ENCODE measurements at regions not wholly inside any gene's neighbourhood (a gene's known extent, or its start where the extent isn't known, plus 50 kb on each side); places are given as distances from the start of the nearest gene placed in this dataset.

DNA sequence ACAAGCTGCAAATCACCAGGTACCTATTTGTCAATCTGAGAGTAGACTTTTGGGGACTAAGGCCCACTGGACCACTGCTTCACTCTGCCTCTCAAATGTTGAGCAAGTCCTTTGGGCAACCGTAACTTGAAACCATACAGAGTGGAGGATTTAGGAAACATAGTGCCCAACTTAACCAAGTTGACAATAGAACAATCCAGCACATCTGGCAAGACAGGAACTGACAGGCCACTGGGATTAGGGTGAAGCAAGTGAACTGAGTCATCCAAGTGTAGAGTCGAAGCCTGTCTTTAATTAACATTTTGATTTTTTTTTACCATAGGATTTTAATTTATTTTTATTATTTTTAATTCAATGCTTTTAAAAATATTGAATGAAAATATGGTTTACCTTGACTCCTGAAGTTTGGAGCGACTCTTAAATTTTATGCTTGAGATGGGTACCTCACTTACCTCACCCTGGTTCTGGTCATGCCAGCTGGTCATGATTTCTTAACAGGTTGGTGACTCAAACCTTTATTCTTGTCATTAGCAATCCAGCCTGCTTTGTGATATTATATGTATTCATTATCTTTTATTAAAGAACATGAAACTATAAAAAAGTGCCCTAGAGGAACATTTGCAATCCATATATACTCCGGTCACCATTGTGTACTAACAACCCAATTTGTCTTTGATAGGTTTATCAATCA lies 312.1 kb upstream of the DEFB112 start (continued):
- TF ChIP-seq TAF1 (IDR thresholded peaks at IDR 0.05; ENCODE audit: borderline replicate concordance, low read depth, low read length) (no peak), FOXM1 (IDR thresholded peaks at IDR 0.05; ENCODE audit: low read depth) (no peak), ELF1 (IDR thresholded peaks at IDR 0.05) (no peak), PBX3 (IDR thresholded peaks at IDR 0.05) (no peak), RXRA (IDR thresholded peaks at IDR 0.05; ENCODE audit: borderline replicate concordance, low read depth) (no peak), RFX5 (IDR thresholded peaks at IDR 0.05; ENCODE audit: low read length) (no peak), POLR2AphosphoS5 (IDR thresholded peaks at IDR 0.05; ENCODE audit: low read depth, low read length) (no peak)

DNA sequence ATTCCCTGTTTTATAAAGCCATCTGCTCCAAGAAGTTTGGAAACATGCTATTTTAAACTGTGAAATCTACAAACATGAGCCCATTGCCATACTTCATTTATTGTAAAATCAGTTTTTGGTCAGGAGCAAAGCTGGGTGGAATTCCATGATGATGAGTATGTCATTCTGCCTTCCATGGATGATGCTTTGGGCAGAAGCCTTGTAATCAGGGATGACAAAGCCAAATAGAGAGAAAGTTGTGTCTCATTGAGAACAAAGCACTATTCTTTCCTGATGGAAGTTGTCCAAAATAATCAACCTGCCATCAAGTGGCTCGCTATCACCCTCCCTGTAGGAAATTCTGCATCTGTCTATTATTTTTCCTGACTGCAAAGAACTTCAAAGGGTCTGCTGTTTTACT lies 313.0 kb upstream of the DEFB112 start:
- DNase-seq, result no peak
- no peaks in the 10 kb centered on the region for H3K36me3 ChIP-seq (replicated peaks in 1 of 2; ENCODE audit: control insufficient read depth in 1 of 2, insufficient read depth in 2 of 2, low read length in 1 of 2)
- no peak overlapping the region for H3K4me2 ChIP-seq
- H3K4me3 ChIP-seq (ENCODE audit: low read depth in 2 of 2, low read length in 1 of 2), result no peak overlapping the region
- H4K20me1 ChIP-seq (ENCODE audit: insufficient read depth), result no peaks in the 10 kb centered on the region
- no peaks in the 10 kb centered on the region for H3K4me1 ChIP-seq (ENCODE audit: control insufficient read depth in 1 of 2, insufficient read depth in 2 of 2, low read depth in 1 of 2, low read length in 1 of 2)
- no peaks in the 10 kb centered on the region for H3K27me3 ChIP-seq (ENCODE audit: insufficient read depth)
- CTCF ChIA-PET, result interaction anchor here (1.2 kb wide), 1 partner anchor 21 kb away, joined by 3 read pairs; no protein-coding TSS in a partner anchor
- H3K9me3 ChIP-seq, result no peaks in the 10 kb centered on the region
- H2AFZ ChIP-seq (ENCODE audit: low read depth), result no peak overlapping the region
- WGBS (ENCODE audit: low lambda C conversion rate), result 10% methylated on average over 1 of the region's 1 CpG
- H3K9me2 ChIP-seq, result no peaks in the 10 kb centered on the region
- H3K9ac ChIP-seq, result no peak overlapping the region
- POLR2A ChIA-PET, result no interaction called here
- TF ChIP-seq MXI1 (IDR thresholded peaks at IDR 0.05; ENCODE audit: low read depth, low read length) (no peak), JUND (IDR thresholded peaks at IDR 0.05) (no peak), POLR2AphosphoS5 (IDR thresholded peaks at IDR 0.05; ENCODE audit: low read depth, low read length) (no peak), NRF1 (IDR thresholded peaks at IDR 0.05; ENCODE audit: low read depth, low read length) (no peak)
- no peaks in the 10 kb centered on the region for H3F3A ChIP-seq (replicated peaks; ENCODE audit: insufficient read depth)
- no peak overlapping the region for H3K27ac ChIP-seq (ENCODE audit: low read depth in 2 of 2, low read length in 1 of 2)
- H3K79me2 ChIP-seq (ENCODE audit: insufficient read depth), result no peaks in the 10 kb centered on the region

GRCh38 chr6:50369996-50370395 lies 320.3 kb upstream of the DEFB112 start:
- no peak for DNase-seq
- Histone ChIP-seq H3K79me2 (ENCODE audit: insufficient read depth) (no peaks in the 10 kb centered on the region), H3K4me3 (ENCODE audit: low read depth in 2 of 2, low read length in 1 of 2) (no peak overlapping the region), H3K9me3 (no peaks in the 10 kb centered on the region), H2AFZ (ENCODE audit: low read depth) (no peak overlapping the region), H4K20me1 (ENCODE audit: insufficient read depth) (no peaks in the 10 kb centered on the region), H3K9me2 (no peaks in the 10 kb centered on the region; the same call in 1 of the 2 replicates), H3K27me3 (ENCODE audit: insufficient read depth) (no peaks in the 10 kb centered on the region), H3K27ac (ENCODE audit: low read depth in 2 of 2, low read length in 1 of 2) (no peak overlapping the region), H3F3A (replicated peaks; ENCODE audit: insufficient read depth) (no peaks in the 10 kb centered on the region), H3K4me2 (no peak overlapping the region), H3K4me1 (ENCODE audit: control insufficient read depth in 1 of 2, insufficient read depth in 2 of 2, low read depth in 1 of 2, low read length in 1 of 2) (no peaks in the 10 kb centered on the region), H3K9ac (no peak overlapping the region), H3K36me3 (replicated peaks in 1 of 2; ENCODE audit: control insufficient read depth in 1 of 2, insufficient read depth in 2 of 2, low read length in 1 of 2) (no peaks in the 10 kb centered on the region)
- ChIA-PET CTCF (no interaction called here), POLR2A (no interaction called here)
- no peak for TF ChIP-seq GABPA (IDR thresholded peaks at IDR 0.05; ENCODE audit: low read depth)
- no peak for TF ChIP-seq PBX3 (IDR thresholded peaks at IDR 0.05)
- TF ChIP-seq TAF1 (IDR thresholded peaks at IDR 0.05; ENCODE audit: borderline replicate concordance, low read depth, low read length), result no peak
- TF ChIP-seq EZH2phosphoT487 (IDR thresholded peaks at IDR 0.05; ENCODE audit: borderline replicate concordance, low read depth), result no peak
- no peak for TF ChIP-seq GATA2 (CRISPR knock-in tag; IDR thresholded peaks at IDR 0.05)
- no peak for TF ChIP-seq POLR2AphosphoS5 (IDR thresholded peaks at IDR 0.05; ENCODE audit: low read depth, low read length)
- TF ChIP-seq, protein P1, sequence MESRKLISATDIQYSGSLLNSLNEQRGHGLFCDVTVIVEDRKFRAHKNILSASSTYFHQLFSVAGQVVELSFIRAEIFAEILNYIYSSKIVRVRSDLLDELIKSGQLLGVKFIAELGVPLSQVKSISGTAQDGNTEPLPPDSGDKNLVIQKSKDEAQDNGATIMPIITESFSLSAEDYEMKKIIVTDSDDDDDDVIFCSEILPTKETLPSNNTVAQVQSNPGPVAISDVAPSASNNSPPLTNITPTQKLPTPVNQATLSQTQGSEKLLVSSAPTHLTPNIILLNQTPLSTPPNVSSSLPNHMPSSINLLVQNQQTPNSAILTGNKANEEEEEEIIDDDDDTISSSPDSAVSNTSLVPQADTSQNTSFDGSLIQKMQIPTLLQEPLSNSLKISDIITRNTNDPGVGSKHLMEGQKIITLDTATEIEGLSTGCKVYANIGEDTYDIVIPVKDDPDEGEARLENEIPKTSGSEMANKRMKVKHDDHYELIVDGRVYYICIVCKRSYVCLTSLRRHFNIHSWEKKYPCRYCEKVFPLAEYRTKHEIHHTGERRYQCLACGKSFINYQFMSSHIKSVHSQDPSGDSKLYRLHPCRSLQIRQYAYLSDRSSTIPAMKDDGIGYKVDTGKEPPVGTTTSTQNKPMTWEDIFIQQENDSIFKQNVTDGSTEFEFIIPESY (IDR thresholded peaks at IDR 0.05; ENCODE audit: borderline replicate concordance, low read depth), result no peak
- no peak for TF ChIP-seq SMC3 (IDR thresholded peaks at IDR 0.05; ENCODE audit: low read depth, low read length)
- TF ChIP-seq USF1 (IDR thresholded peaks at IDR 0.05; ENCODE audit: borderline replicate concordance, low read depth), result no peak
- TF ChIP-seq, protein P2, sequence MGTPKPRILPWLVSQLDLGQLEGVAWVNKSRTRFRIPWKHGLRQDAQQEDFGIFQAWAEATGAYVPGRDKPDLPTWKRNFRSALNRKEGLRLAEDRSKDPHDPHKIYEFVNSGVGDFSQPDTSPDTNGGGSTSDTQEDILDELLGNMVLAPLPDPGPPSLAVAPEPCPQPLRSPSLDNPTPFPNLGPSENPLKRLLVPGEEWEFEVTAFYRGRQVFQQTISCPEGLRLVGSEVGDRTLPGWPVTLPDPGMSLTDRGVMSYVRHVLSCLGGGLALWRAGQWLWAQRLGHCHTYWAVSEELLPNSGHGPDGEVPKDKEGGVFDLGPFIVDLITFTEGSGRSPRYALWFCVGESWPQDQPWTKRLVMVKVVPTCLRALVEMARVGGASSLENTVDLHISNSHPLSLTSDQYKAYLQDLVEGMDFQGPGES (IDR thresholded peaks at IDR 0.05; ENCODE audit: low read depth, low read length), result no peak
